HG03060 (cell line): ENCODE measurements at regions not wholly inside any gene's neighbourhood (a gene's known extent, or its start where the extent isn't known, plus 50 kb on each side); places are given as distances from the start of the nearest gene placed in this dataset.

Experiments used
- ATAC-seq: cut with Tn5 transposase; IDR thresholded peaks from one replicate; pipeline ENCODE4 v1.9.1; 2021; ENCODE audit warnings: low read depth, moderate number of reproducible peaks; ENCODE audit not compliant: unreplicated experiment

GRCh38 chr2:157935378-157935906 lies 59.3 kb upstream of the ACVR1 start:
- no peak for ATAC-seq

GRCh38 chr2:157934684-157935377 lies 58.7 kb upstream of the ACVR1 start:
- no peak for ATAC-seq

GRCh38 chr2:157933160-157933920 lies 57.2 kb upstream of the ACVR1 start:
- ATAC-seq = no peak

GRCh38 chr2:157932480-157933159 lies 56.5 kb upstream of the ACVR1 start:
- ATAC-seq = no peak

GRCh38 chr2:157931542-157931941 lies 55.4 kb upstream of the ACVR1 start:
- ATAC-seq = no peak

GRCh38 chr2:157930728-157931127 lies 54.6 kb upstream of the ACVR1 start:
- no peak for ATAC-seq

- no peak for ATAC-seq
Measured at GRCh38 chr2:157929871-157930667, 53.9 kb upstream of the ACVR1 start.

GRCh38 chr2:157928372-157928771 lies 52.2 kb upstream of the ACVR1 start:
- ATAC-seq = no peak

GRCh38 chr2:157927155-157927554 lies 51.0 kb upstream of the ACVR1 start:
- ATAC-seq = no peak
